GM12873 (cell line): ENCODE measurements at regions not wholly inside any gene's neighbourhood (a gene's known extent, or its start where the extent isn't known, plus 50 kb on each side); places are given as distances from the start of the nearest gene placed in this dataset.
A peak's percentile ranks its signal among the peaks of the same experiment; 100 is the strongest.

Source experiments
- TF ChIP-seq, protein P1 (sequence below): IDR thresholded peaks from 2 replicates; pipeline ENCODE4 v1.5.1; 2012; ENCODE audit warnings: low read depth, mild to moderate bottlenecking, moderate library complexity, low read length, control low read depth; ENCODE audit not compliant: insufficient read depth; ENCODE audit errors: missing control alignments

DNA sequence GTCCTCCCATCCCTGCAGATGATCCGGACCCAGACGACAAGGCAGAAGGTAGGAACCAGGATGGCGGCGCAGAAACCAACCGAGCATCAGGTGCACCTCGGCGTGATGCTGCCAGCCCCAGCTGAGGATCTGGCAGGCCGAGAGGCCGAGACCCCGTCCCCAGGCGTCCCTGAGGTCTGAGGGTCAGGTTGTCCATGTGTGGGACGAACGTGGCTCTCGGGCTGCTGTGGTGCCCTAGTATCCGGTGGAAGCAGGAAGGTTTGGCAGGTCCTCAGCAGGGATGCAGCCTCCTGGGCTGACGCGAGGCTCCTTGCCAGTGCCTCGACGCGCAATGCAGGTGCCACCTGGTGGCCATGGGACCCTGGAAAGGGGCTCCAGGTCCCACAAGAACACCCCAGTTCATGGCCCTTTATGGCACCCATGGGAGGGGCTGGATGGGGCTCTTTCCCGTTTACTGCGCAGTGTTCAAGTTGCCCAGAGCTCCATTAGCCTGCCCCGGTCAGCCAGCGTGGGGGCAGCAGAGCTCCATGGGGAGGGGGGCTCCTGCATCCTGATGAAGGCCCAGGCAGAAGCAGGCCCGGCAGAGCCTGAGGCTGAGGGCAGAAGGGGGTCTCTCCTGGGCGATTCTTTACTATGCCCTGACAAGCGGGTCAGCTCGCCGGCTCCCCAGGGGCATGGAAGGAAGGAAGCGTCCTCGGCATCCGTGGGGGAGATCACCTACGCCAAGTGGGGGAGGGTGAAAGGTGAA lies 129.9 kb downstream of the CTTN start:
- TF ChIP-seq, protein P1, sequence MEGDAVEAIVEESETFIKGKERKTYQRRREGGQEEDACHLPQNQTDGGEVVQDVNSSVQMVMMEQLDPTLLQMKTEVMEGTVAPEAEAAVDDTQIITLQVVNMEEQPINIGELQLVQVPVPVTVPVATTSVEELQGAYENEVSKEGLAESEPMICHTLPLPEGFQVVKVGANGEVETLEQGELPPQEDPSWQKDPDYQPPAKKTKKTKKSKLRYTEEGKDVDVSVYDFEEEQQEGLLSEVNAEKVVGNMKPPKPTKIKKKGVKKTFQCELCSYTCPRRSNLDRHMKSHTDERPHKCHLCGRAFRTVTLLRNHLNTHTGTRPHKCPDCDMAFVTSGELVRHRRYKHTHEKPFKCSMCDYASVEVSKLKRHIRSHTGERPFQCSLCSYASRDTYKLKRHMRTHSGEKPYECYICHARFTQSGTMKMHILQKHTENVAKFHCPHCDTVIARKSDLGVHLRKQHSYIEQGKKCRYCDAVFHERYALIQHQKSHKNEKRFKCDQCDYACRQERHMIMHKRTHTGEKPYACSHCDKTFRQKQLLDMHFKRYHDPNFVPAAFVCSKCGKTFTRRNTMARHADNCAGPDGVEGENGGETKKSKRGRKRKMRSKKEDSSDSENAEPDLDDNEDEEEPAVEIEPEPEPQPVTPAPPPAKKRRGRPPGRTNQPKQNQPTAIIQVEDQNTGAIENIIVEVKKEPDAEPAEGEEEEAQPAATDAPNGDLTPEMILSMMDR = peak; percentile 3

DNA sequence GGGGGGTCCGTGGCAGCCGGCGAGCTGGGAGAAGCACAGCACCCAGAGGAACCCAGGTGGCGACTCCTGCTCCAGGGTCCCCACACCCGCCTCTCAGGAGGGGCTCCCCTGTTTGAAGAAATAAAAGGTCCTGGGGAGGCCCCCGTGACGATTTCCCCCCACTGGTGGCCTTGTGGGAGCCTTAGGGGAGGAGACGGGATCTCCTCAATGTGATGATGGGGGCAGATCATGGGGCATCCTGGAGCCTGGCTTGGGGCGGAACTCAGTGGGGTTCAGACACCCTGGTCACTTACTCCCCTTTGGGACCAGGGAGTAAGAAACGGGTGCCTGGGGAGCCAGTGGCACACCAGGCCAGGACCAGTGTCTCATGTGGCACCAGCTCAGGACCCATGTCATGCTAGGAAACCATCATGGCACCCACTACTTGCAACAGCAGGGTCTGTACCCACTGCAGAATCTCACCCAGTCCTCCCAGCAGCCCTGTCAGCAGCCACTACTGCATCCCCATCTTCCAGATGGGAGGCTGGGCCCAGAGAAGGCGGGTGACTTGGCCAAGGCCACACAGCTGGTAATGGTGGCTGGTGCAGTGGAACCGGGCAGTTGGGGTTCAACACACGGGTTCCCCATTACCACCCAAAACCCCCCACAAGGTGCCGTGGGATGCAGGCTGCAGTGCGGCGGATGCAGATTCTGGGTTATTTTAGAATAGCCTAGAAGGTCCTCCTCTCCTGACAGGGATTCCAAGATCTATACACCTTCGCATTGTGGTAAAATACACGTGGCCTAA lies 130.7 kb downstream of the CTTN start:
- TF ChIP-seq, protein P1 = no peak

DNA sequence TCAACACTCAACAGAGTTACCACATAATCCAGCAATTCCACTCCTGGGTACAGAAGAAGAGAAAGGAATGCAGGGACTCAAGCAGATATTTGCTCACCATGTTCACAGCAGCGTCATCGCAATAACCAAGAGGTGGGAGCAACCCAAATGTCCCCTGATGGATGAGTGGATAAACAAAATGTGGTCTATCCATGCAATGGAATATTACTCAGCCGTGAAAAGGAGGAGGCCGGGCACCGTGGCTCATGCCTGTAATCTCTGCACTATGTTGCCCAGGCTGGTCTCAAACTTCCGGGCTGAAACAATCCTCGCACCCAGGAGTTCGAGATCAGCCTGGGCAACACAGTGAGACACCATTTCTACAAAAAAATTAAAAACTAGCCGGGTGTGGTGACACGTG lies 131.7 kb downstream of the CTTN start:
- TF ChIP-seq, protein P1 = no peak

DNA sequence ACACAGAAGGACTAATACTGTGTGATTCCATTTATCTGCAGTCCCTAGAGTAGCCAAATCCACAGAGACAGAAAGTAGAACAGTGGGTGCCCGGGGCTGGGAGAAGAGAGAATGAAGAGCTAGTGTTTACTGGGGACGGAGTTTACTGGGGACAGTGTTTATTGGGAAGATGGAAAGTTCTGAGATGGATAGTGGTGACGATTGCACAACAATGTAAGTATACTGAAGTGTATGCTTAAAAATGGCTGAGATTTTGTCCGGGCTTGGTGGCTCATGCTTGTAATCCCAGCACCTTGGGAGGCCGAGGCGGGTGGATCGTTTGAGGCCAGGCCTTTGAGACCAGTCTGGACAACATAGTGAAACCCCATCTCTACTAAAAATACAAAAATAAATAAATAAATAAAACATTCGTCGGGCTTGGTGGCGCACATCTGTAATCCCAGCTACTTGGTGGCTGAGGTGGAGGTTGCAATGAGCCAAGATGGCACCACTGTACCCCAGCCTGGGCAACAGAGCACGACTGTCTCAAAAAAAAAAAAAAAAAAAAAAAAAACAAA lies 132.4 kb downstream of the CTTN start:
- TF ChIP-seq, protein P1 = no peak

DNA sequence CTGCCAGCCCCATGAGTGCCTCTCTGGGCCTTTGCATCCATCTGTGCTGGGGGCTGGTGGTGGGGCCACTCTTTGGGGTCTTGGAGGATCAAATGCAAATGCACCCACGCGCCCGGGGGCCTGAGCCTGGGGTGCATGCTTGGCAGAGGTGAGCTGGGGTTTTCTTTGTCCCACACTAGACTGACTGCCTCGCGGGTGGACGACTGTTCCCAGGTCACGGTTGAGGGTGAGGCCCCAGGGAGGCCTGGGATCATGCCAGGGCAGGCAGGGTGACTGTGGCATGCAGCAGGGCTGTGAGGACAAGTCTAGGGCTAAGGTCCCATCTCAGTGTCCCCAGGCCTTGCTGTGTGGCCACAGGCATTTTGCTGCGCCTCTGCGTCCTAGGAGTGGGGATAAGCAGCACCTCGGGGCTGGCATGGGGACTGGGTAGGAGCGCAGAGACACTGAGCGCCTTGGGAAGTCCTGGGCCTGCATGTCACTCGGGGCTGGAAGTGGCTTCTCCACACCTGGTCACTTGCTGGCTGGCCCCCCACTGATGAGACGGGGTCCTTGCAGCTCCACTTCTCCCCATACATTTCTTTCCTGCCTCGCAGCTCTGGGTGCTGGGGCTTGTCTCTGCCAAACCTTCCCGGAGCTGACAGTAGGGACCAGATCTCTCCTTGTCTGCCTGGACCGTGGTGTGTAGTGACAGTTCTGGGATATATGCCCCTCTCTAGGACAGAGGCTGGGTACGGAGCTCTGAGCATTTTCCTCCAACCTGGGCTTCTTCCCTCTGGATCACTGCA lies 133.1 kb downstream of the CTTN start:
- TF ChIP-seq, protein P1 = no peak

DNA sequence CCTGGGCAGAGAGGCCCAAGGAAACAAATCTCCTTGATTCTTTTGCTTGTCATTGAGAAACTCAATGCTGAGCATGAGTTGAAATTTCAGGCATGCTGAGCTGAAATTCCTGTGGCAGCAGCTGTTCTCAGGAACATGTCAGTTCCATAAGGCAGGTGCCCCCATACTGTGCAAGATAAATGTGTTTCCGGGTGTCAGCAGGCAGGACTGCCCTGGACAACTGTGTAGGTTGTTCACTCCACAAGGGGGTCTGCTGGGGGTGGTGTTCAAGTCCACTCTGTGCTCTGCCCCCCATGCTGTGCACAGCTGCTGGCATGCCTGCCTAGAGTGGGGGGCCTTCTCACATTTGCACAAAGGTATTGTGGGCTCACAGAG lies 133.7 kb downstream of the CTTN start:
- TF ChIP-seq, protein P1 = no peak
